HG02623 (cell line): ENCODE measurements at regions not wholly inside any gene's neighbourhood (a gene's known extent, or its start where the extent isn't known, plus 50 kb on each side); places are given as distances from the start of the nearest gene placed in this dataset.

ENCODE experiments used
- ATAC-seq: cut with Tn5 transposase; IDR thresholded peaks from one replicate; pipeline ENCODE4 v1.9.1; 2021; ENCODE audit warnings: moderate library complexity; ENCODE audit not compliant: unreplicated experiment

DNA sequence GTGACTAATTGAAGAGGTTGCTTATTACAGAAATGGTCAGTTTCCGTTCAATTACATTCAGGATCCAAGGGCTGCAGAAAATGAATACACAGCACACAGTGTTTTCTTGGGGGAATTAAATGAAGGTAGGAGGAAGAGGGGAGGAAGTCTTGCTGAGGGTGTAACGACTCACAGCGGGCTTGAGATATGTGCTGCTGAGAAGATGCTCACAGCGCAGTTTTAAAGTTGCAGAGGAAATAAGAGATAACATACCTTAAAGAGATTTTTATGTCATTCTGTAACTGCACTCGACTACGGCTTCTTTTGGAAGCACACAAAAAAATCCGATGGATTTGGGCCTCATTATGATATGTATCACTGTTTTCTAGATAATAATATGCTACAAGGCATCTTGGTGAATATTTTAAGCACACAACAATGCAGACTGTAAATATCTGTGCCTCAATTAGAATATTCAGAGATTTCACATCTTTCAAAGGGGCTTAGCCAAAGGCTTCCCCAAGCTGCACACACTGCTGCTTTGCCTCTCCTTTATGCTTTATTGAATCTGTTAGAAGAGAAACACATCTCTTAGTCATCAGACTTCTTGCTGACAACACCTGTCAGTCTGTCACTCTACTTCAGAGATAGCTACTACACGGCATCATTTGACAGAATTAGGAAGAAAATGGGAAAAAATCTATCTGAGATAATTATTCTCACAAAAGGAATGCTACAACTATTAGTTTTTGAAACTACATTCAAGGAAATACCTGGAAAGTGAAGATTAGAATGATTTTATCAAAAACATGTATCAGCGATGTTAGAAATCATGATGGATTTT lies 773.2 kb downstream of the OTOL1 start:
- no peak for ATAC-seq

DNA sequence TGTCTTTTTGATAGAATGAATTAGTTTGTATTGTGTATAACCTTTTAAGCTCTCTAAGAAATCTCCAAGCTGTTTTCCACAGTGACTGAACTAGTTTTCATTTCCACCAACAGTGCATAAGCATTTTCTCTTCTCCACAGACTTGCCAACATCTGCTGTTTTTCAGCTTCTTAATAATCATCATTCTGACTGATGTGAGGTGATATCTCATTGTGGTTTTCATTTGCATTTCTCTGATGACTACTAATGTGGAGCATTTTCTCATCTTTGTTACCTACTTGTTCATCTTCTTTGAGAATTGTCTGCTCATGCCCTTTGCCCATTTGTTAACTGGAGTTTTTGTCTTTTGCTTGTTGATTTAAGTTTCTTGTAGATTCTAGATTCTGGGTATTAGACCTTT lies 777.5 kb downstream of the OTOL1 start:
- no peak for ATAC-seq

GRCh38 chr3:162278834-162279233 lies 782.2 kb downstream of the OTOL1 start:
- ATAC-seq = no peak

DNA sequence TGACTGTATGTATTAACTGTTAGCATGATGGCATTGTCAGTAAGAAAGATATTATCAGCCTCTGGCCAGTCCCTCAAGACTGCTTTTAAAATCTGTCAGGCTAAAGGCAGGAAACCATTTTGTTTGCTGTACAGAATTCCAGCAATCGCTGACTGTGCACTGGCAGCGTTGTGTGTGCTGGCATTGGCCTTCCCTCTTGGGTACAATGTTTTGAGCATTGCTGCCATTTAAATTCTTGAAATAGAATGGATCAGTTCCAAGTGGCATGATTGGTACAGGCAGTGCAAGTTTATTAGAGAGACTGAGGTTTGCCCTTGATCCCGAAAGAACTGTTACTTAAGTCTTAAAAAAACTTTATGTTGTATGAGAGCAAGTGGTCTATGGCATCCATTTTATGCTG lies 788.7 kb downstream of the OTOL1 start:
- no peak for ATAC-seq

- ATAC-seq = no peak
Measured at GRCh38 chr3:162287600-162287999, 791.0 kb downstream of the OTOL1 start.

DNA sequence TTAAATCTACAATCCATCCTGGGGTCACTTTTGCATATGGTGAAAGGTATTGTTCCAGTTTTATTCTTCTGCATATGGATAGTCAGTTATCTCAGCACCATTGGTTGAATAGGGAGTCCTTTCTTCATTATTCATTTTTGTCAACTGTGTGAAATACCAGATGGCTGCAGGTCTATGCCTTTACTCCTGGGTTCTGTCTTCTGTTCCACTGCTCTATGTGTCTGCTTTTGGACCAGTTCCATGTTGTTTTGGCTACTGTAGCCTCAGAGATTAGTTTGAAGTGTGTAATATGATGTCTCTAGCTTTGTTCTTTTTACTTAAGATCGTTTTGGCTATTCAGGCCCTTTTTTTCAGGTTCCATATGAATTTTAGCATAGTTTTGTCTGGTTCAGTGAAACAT lies 795.8 kb downstream of the OTOL1 start:
- no peak for ATAC-seq

- ATAC-seq = no peak
Measured at GRCh38 chr3:162295323-162295983, 798.8 kb downstream of the OTOL1 start.

- ATAC-seq = no peak
Measured at GRCh38 chr3:162302983-162303624, 806.5 kb downstream of the OTOL1 start.

- ATAC-seq = no peak
Measured at GRCh38 chr3:162317046-162317445, 820.4 kb downstream of the OTOL1 start.

DNA sequence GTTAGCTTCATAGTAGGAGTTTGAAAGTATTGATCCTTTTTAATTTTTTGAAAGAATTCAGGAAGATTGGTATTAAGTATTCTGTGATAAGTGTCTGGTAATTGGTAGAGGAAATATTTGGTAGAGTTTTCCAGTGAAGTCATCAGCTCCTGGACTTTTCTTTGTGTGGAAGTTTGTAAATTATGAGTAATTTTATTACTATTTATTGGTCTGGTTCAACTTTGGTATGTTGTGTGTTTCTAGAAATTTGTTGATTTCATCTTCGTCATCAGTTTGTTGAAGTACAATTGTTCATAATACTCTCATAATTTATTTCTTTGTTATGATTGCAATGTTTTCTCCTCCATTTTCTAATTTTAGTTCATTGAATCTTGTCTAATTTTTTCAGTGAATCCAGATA lies 832.0 kb downstream of the OTOL1 start:
- ATAC-seq = no peak

DNA sequence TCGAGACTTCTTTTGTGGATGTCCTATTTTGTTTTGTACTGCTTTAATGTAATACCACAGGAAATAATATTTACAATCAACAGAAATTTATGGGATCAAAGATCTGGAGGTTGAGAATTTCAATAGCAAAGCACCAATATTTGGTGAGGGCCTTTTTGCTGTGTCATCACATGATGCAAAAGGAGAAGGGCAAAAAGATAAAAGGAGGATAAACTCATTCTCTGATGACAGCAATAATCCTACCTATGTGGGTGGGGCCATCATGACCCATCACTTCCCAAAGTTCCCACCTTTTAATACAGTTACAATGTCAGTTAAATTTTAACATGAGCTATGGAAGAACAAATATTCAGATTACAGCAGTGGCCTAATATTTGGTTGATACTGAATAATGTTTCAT lies 832.9 kb downstream of the OTOL1 start:
- no peak for ATAC-seq

DNA sequence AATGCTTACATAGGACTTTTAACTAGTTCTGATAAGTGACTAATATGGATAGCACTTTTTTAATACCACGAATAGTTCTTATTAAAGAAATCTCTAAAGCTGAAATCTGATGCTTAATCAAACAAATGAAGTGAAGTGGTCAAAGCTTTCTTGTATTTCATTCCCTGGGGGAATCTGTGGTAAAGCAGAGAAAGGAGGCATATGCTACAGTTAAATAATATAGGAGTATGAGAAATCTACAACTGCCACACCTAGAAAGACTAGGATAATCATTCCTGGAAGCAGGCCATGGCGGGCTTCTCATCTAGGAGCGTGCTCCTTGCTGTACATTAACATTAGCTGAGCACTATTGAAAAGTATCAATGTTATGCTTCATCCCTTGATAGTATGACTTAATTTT lies 835.7 kb downstream of the OTOL1 start:
- no peak for ATAC-seq

GRCh38 chr3:162334537-162334936 lies 837.9 kb downstream of the OTOL1 start:
- ATAC-seq = no peak

DNA sequence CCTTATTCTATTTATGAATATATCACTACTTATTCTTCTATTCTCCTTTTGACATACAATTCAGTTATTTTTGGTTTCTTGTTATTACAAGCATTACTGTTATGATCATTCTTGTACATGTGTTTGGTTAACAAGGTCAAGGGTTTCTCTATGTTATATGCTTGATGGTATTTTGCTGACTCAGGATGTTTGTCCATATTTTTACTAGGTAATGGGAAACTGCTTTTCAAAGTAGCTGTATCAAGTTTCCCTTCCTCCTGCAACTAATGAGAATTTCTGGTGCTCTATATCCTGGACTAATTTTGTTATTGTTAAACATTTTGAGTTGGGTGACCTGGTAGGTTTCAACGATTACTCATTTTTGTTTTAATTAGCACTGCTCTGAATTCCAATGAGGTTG lies 841.0 kb downstream of the OTOL1 start:
- ATAC-seq = no peak

- no peak for ATAC-seq
Measured at GRCh38 chr3:162338514-162338913, 841.9 kb downstream of the OTOL1 start.

GRCh38 chr3:162348912-162349311 lies 852.3 kb downstream of the OTOL1 start:
- no peak for ATAC-seq

GRCh38 chr3:162353414-162353813 lies 856.8 kb downstream of the OTOL1 start:
- ATAC-seq = no peak

DNA sequence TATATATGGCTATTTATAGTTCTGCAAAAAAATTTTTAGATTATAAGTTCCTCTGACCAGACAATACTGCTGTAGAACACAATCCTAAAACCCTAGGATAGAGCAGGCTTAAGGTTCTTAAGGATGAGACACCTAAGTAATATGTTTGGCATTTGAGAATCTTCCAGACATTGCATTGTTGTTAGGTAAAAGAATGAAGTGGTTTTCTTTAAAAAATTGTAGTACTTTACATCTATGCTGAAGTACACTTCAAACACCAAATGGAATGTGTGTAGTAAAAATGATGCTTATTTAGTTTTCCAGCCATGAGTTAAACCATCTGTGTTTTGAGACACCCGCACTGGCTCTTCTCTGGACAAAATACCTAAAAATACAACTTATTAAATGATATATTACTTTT lies 857.7 kb downstream of the OTOL1 start:
- ATAC-seq = no peak

- ATAC-seq = no peak
Measured at GRCh38 chr3:162365066-162365719, 868.6 kb downstream of the OTOL1 start.

DNA sequence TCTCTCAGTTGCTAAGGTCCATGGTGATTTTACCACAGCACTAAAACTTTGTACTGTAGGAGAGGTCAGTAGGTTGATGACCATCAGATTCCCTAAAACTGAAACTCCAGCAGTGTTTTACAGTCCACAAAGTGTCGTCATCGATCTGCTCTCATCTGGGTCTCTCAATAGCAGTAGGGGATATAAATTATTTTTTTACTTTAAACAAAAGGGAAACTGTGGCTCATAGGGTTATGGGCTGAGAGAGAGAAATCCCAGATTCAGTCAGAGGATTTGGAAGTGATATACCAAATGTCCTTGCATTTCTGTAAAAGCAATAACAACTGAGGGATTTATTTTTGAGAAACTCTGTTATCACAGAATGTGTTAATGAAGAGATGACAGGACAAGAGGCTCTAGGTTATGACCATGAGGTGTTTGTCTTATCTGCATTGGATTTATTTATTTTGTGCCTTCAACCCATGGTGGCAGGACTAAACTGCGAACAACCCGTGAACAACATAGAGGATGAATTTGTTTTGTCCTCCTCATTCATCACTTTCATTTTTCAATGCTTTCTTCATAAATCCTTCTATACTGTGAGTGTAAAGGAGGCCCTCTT lies 869.7 kb downstream of the OTOL1 start:
- no peak for ATAC-seq
